GM12892 (cell line): ENCODE measurements at regions not wholly inside any gene's neighbourhood (a gene's known extent, or its start where the extent isn't known, plus 50 kb on each side); places are given as distances from the start of the nearest gene placed in this dataset.
"Not testable (repeated sequence)": the region's sequence is repeated elsewhere in the genome, so short reads cannot be mapped to it uniquely, and the experiment has no call there.

ENCODE experiments used
- POLR2A ChIP-seq: IDR thresholded peaks from 2 replicates; pipeline ENCODE4 v1.6.1; 2011; ENCODE audit warnings: low read depth, low read length, control low read depth
- POLR2AphosphoS5 ChIP-seq: IDR thresholded peaks from 2 replicates; pipeline ENCODE4 v1.6.1; 2011; ENCODE audit warnings: low read depth, low read length, control low read depth
- TAF1 ChIP-seq: IDR thresholded peaks from 2 replicates; pipeline ENCODE4 v1.6.1; 2011; ENCODE audit warnings: low read depth, mild to moderate bottlenecking, control low read depth, low read length, borderline replicate concordance

- TF ChIP-seq POLR2AphosphoS5, POLR2A, TAF1: not testable (repeated sequence)
Measured at GRCh38 chr2:59810283-59810682, 743.2 kb downstream of the BCL11A start.
